ENCODE measurements at regions not wholly inside any gene's neighbourhood (a gene's known extent, or its start where the extent isn't known, plus 50 kb on each side); places are given as distances from the start of the nearest gene placed in this dataset.

DNA sequence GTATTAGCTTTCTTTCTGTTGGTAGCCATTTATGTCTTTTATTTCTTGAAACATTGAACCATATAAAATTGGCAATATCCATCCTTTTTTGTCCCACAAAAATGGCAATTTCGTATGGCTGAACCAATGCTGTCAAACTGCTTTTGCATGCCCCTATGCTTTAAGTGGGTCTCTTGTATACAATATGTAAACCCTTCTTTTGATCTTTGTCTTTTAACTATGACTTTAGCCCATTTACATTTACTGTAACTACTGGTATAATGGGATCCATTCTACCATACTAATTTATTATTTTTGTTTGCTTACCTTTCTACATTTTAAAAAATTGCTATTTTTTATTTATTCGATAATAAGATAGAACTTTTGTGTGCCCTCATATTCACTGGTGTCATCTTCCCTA is 93.4 kb downstream of the TENT4A start:
- Histone ChIP-seq H3K27ac (no peak overlapping the region), H3K36me3 (no peaks in the 10 kb centered on the region), H3K4me1 (no peaks in the 10 kb centered on the region), H3K9me3 (peaks cover 0 to 6% (median 0%) of the 10 kb centered on the region in 3 donors), H3K4me3 (no peak overlapping the region), H3K27me3 (no peaks in the 10 kb centered on the region)
- TF ChIP-seq POLR2A (IDR thresholded peaks at IDR 0.05), result no peak
- TF ChIP-seq CTCF (IDR thresholded peaks at IDR 0.05), result no peak
- intact Hi-C loops (cut with DNase I), result no loop called here
- WGBS, 2 donors, result 63 to 68% methylated on average over 2 of the region's 2 CpGs
- DNase-seq, result no peak

DNA sequence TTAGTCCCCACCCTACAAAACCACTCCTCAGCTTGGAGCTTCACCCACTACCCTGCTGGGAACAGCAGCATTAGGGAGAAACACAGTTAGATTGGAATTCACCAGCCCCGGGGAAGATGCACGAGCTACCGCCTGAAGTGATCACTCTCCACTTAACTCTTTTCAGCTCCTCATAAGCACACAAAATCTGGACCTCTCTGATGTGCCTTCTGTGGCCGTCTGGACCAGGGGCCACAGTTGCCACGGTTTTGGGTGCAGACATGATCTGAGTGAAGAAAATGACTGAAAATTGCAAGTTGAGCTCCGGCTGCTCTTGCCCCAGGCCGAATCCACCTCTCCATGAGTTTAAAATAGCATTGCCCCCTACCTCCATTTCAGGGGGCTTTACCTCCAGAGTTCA is 95.2 kb downstream of the TENT4A start:
- no peak for TF ChIP-seq POLR2A (IDR thresholded peaks at IDR 0.05)
- no peak for TF ChIP-seq CTCF (IDR thresholded peaks at IDR 0.05)

DNA sequence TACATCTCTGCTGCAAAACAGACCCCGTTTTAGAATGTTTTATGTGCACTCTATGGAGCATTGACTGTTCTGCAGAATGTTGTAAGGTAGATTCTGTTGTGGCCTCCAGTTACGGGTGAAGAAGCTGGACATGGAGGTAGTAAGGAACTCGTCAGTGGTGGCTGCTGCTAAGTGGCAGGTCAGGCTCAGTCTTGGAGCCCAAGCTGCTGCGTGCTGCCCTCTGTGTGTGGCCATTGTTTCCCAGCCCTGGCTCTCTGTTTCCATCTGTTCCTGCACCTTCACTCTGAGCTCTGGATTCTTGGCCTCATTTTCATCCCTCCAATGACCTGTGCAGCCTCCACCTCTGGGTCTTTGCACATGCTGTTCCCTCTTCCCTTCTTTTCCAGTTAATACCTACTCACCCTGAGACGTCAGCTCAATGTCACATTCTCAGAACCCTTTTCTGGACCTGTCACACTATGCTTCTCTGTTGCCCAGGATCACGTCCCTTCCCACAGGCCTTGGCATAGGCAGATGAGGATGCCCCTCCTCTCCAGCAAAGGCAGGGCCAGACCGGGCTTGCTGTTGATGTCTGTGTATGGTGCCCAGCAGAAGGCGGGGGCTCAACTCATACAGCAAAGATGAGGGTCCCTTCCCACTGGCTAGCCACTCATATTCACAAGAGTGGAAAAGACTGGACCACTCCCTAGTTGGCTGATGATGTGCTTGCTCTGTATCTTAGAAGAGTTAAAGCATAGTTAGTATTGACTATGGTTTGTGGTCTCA is 97.6 kb downstream of the TENT4A start:
- no peaks in the 10 kb centered on the region for H3K27me3 ChIP-seq
- no peak for DNase-seq
- TF ChIP-seq CTCF (IDR thresholded peaks at IDR 0.05) (no peak), POLR2A (IDR thresholded peaks at IDR 0.05) (no peak)
- intact Hi-C loops (cut with DNase I), result no loop called here
- H3K4me3 ChIP-seq, result no peak overlapping the region
- peaks cover 0 to 15% (median 0%) of the 10 kb centered on the region in 3 donors for H3K4me1 ChIP-seq
- no peaks in the 10 kb centered on the region for H3K36me3 ChIP-seq
- WGBS, 2 donors, result 72 to 80% methylated on average over 6 to 8 of the region's 8 CpGs
- H3K9me3 ChIP-seq, result peaks cover 0 to 6% (median 0%) of the 10 kb centered on the region in 3 donors
- no peak overlapping the region for H3K27ac ChIP-seq

More for the DNA sequence above, 95.2 kb downstream of the TENT4A start:
- H3K4me1 ChIP-seq, result peaks cover 0 to 9% (median 0%) of the 10 kb centered on the region in 3 donors
- no peaks in the 10 kb centered on the region for H3K36me3 ChIP-seq
- intact Hi-C loops (cut with DNase I), result no loop called here
- peaks cover 0 to 6% (median 0%) of the 10 kb centered on the region in 3 donors for H3K9me3 ChIP-seq
- DNase-seq, result no peak
- 89 to 96% methylated on average over 4 to 7 of the region's 7 CpGs for WGBS, 2 donors
- no peak overlapping the region for H3K27ac ChIP-seq
- H3K4me3 ChIP-seq, result no peak overlapping the region
- no peaks in the 10 kb centered on the region for H3K27me3 ChIP-seq

GRCh38 chr5:6812091-6812490 is 98.9 kb downstream of the TENT4A start:
- peaks cover 0 to 15% (median 0%) of the 10 kb centered on the region in 3 donors for H3K4me1 ChIP-seq
- no peaks in the 10 kb centered on the region for H3K9me3 ChIP-seq
- H3K36me3 ChIP-seq, result no peaks in the 10 kb centered on the region
- DNase-seq, result no peak
- H3K27ac ChIP-seq, result no peak overlapping the region
- H3K4me3 ChIP-seq, result no peak overlapping the region
- 47 to 75% methylated on average over 2 to 3 of the region's 4 CpGs for WGBS, 2 donors
- intact Hi-C loops (cut with DNase I), result no loop called here
- TF ChIP-seq POLR2A (IDR thresholded peaks at IDR 0.05) (no peak), CTCF (IDR thresholded peaks at IDR 0.05) (no peak)
- no peaks in the 10 kb centered on the region for H3K27me3 ChIP-seq

GRCh38 chr5:6812800-6813731 is 99.8 kb downstream of the TENT4A start:
- intact Hi-C loops (cut with DNase I), result no loop called here
- DNase-seq, result no peak

More at GRCh38 chr5:6812800-6813731, 99.8 kb downstream of the TENT4A start:
- TF ChIP-seq POLR2A (IDR thresholded peaks at IDR 0.05) (no peak), CTCF (IDR thresholded peaks at IDR 0.05) (no peak)
- WGBS, 2 donors, result 23 to 34% methylated on average over 7 to 8 of the region's 8 CpGs
- Histone ChIP-seq H3K27me3 (peaks cover 0 to 5% (median 0%) of the 10 kb centered on the region in 4 donors), H3K27ac (no peak overlapping the region), H3K4me1 (peaks cover 0 to 15% (median 0%) of the 10 kb centered on the region in 3 donors), H3K36me3 (no peaks in the 10 kb centered on the region), H3K4me3 (no peak overlapping the region), H3K9me3 (no peaks in the 10 kb centered on the region)

Data from esophagus squamous epithelium (tissue), 5 donors.